Erythroblast (primary cell): ENCODE measurements at regions not wholly inside any gene's neighbourhood (a gene's known extent, or its start where the extent isn't known, plus 50 kb on each side); places are given as distances from the start of the nearest gene placed in this dataset.

Experiments used
- GATA1 ChIP-seq: IDR thresholded peaks from 2 replicates; pipeline ENCODE4 v1.6.1; 2011; ENCODE audit warnings: low read depth, mild to moderate bottlenecking, control low read depth, low read length, moderate library complexity
- POLR2A ChIP-seq: IDR thresholded peaks from 2 replicates; pipeline ENCODE4 v1.6.1; 2011; ENCODE audit warnings: mild to moderate bottlenecking, low read length

- TF ChIP-seq POLR2A (no peak), GATA1 (no peak)
Measured at GRCh38 chr4:125744891-125745364, 430.2 kb downstream of the FAT4 start.
